ENCODE measurements at regions not wholly inside any gene's neighbourhood (a gene's known extent, or its start where the extent isn't known, plus 50 kb on each side); places are given as distances from the start of the nearest gene placed in this dataset.

- TF ChIP-seq CTCF (conservative IDR thresholded peaks at IDR 0.05 in 1 of 2, IDR thresholded peaks at IDR 0.05 in 1 of 2; ENCODE audit: low read depth in 1 of 2, low read length in 2 of 2) (no peak), EZH2 (IDR thresholded peaks at IDR 0.05; ENCODE audit: low read length, missing control alignments) (no peak)
Observed at GRCh38 chr4:131470360-131470759, 1678.7 kb upstream of the PCDH10 start.

Data from fibroblast of lung (primary cell).